SH-SY5Y (cell line): ENCODE measurements at regions not wholly inside any gene's neighbourhood (a gene's known extent, or its start where the extent isn't known, plus 50 kb on each side); places are given as distances from the start of the nearest gene placed in this dataset.

Experiments used
- GATA2 ChIP-seq: IDR thresholded peaks from 2 replicates; pipeline ENCODE4 v1.6.1; 2011; ENCODE audit warnings: mild to moderate bottlenecking, low read depth, low read length
- GATA3 ChIP-seq: IDR thresholded peaks from 2 replicates; pipeline ENCODE4 v1.6.1; 2011; ENCODE audit warnings: low read depth, mild to moderate bottlenecking, low read length, moderate library complexity

- TF ChIP-seq GATA2 (no peak), GATA3 (no peak)
Observed at GRCh38 chr20:60310560-60311349, 352.5 kb downstream of the CDH26 start.
